ENCODE measurements at regions not wholly inside any gene's neighbourhood (a gene's known extent, or its start where the extent isn't known, plus 50 kb on each side); places are given as distances from the start of the nearest gene placed in this dataset.

- Histone ChIP-seq H3K36me3 (no peaks in the 10 kb centered on the region), H3K4me2 (no peak overlapping the region), H3K9me3 (replicated peaks in 1 of 11) (no peaks in the 10 kb centered on the region), H3K9ac (no peak overlapping the region), H3K27ac (no peak overlapping the region), H3K4me1 (no peaks in the 10 kb centered on the region), H4K20me1 (no peaks in the 10 kb centered on the region), H3K4me3 (no peak overlapping the region), H3K27me3 (no peaks in the 10 kb centered on the region)
- no peak for TF ChIP-seq Cebpa-rat (IDR thresholded peaks at IDR 0.05)
Measured at GRCh38 chr12:67524861-67525616, 123.5 kb upstream of the DYRK2 start.

GRCh38 chr12:67525617-67525884 lies 123.0 kb upstream of the DYRK2 start:
- no peak for TF ChIP-seq Cebpa-rat (IDR thresholded peaks at IDR 0.05)
- H3K9ac ChIP-seq, result no peak overlapping the region
- no peak overlapping the region for H3K4me3 ChIP-seq

GRCh38 chr12:67526129-67526528 lies 122.4 kb upstream of the DYRK2 start:
- no peak for TF ChIP-seq Cebpa-rat (IDR thresholded peaks at IDR 0.05)
- Histone ChIP-seq H4K20me1 (no peaks in the 10 kb centered on the region), H3K9me3 (replicated peaks in 1 of 11) (no peaks in the 10 kb centered on the region), H3K9ac (no peak overlapping the region), H3K4me2 (no peak overlapping the region), H3K36me3 (no peaks in the 10 kb centered on the region), H3K27ac (no peak overlapping the region), H3K4me3 (no peak overlapping the region), H3K4me1 (no peaks in the 10 kb centered on the region), H3K27me3 (no peaks in the 10 kb centered on the region)

More at GRCh38 chr12:67525617-67525884, 123.0 kb upstream of the DYRK2 start:
- no peaks in the 10 kb centered on the region for H3K27me3 ChIP-seq
- H3K36me3 ChIP-seq, result no peaks in the 10 kb centered on the region
- no peaks in the 10 kb centered on the region for H3K9me3 ChIP-seq (replicated peaks in 1 of 11)
- no peaks in the 10 kb centered on the region for H4K20me1 ChIP-seq
- no peaks in the 10 kb centered on the region for H3K4me1 ChIP-seq
- H3K27ac ChIP-seq, result no peak overlapping the region
- no peak overlapping the region for H3K4me2 ChIP-seq

- Histone ChIP-seq H3K4me2 (no peak overlapping the region), H3K4me3 (no peak overlapping the region), H3K27me3 (no peaks in the 10 kb centered on the region), H3K36me3 (no peaks in the 10 kb centered on the region), H3K9me3 (replicated peaks in 1 of 11) (no peaks in the 10 kb centered on the region), H3K4me1 (peaks cover 0 to 5% (median 0%) of the 10 kb centered on the region in 10 experiments; a peak in 1 of 20 replicates), H3K9ac (no peak overlapping the region), H3K27ac (no peak overlapping the region), H4K20me1 (no peaks in the 10 kb centered on the region)
- no peak for TF ChIP-seq Cebpa-rat (IDR thresholded peaks at IDR 0.05)
Measured at GRCh38 chr12:67531051-67531450, 117.5 kb upstream of the DYRK2 start.

- Histone ChIP-seq H3K9ac (no peak overlapping the region), H3K9me3 (replicated peaks in 1 of 11) (no peaks in the 10 kb centered on the region), H3K4me3 (no peak overlapping the region), H3K4me2 (no peak overlapping the region), H3K4me1 (peaks cover 0 to 5% (median 0%) of the 10 kb centered on the region in 10 experiments; a peak in 1 of 20 replicates), H3K36me3 (no peaks in the 10 kb centered on the region), H4K20me1 (no peaks in the 10 kb centered on the region), H3K27ac (no peak overlapping the region), H3K27me3 (no peaks in the 10 kb centered on the region)
- TF ChIP-seq Cebpa-rat (IDR thresholded peaks at IDR 0.05), result no peak
Measured at GRCh38 chr12:67531501-67531900, 117.0 kb upstream of the DYRK2 start.

GRCh38 chr12:67533159-67533558 lies 115.4 kb upstream of the DYRK2 start:
- Histone ChIP-seq H4K20me1 (no peaks in the 10 kb centered on the region), H3K36me3 (no peaks in the 10 kb centered on the region), H3K27ac (no peak overlapping the region), H3K4me1 (peaks cover 0 to 5% (median 0%) of the 10 kb centered on the region in 10 experiments; a peak in 1 of 20 replicates), H3K9ac (no peak overlapping the region), H3K4me2 (no peak overlapping the region), H3K4me3 (no peak overlapping the region), H3K9me3 (replicated peaks in 1 of 11) (no peaks in the 10 kb centered on the region), H3K27me3 (no peaks in the 10 kb centered on the region)
- no peak for TF ChIP-seq Cebpa-rat (IDR thresholded peaks at IDR 0.05)

- Histone ChIP-seq H4K20me1 (no peaks in the 10 kb centered on the region), H3K9ac (no peak overlapping the region), H3K36me3 (no peaks in the 10 kb centered on the region), H3K4me3 (no peak overlapping the region), H3K27ac (no peak overlapping the region), H3K9me3 (replicated peaks in 1 of 11) (no peaks in the 10 kb centered on the region), H3K4me1 (peaks cover 0 to 5% (median 0%) of the 10 kb centered on the region in 10 experiments; a peak in 1 of 20 replicates), H3K4me2 (no peak overlapping the region), H3K27me3 (no peaks in the 10 kb centered on the region)
- no peak for TF ChIP-seq Cebpa-rat (IDR thresholded peaks at IDR 0.05)
Measured at GRCh38 chr12:67534046-67534445, 114.5 kb upstream of the DYRK2 start.

- Histone ChIP-seq H3K4me3 (no peak overlapping the region), H3K4me2 (no peak overlapping the region), H3K27me3 (no peaks in the 10 kb centered on the region), H3K4me1 (peaks cover 0 to 5% (median 0%) of the 10 kb centered on the region in 10 experiments; a peak in 1 of 20 replicates), H3K36me3 (no peaks in the 10 kb centered on the region), H3K9ac (no peak overlapping the region), H4K20me1 (no peaks in the 10 kb centered on the region), H3K27ac (no peak overlapping the region), H3K9me3 (replicated peaks in 1 of 11) (no peaks in the 10 kb centered on the region)
- TF ChIP-seq Cebpa-rat (IDR thresholded peaks at IDR 0.05), result no peak
Measured at GRCh38 chr12:67534681-67535080, 113.9 kb upstream of the DYRK2 start.

- no peak overlapping the region for H3K27ac ChIP-seq
- no peaks in the 10 kb centered on the region for H3K9me3 ChIP-seq (replicated peaks in 1 of 11)
- no peak overlapping the region for H3K4me2 ChIP-seq
- peaks cover 0 to 5% (median 0%) of the 10 kb centered on the region in 10 experiments; a peak in 1 of 20 replicates for H3K4me1 ChIP-seq
- TF ChIP-seq Cebpa-rat (IDR thresholded peaks at IDR 0.05), result no peak
- H3K27me3 ChIP-seq, result no peaks in the 10 kb centered on the region
- H3K36me3 ChIP-seq, result no peaks in the 10 kb centered on the region
- no peaks in the 10 kb centered on the region for H4K20me1 ChIP-seq
- no peak overlapping the region for H3K4me3 ChIP-seq
- no peak overlapping the region for H3K9ac ChIP-seq
Measured at GRCh38 chr12:67535176-67535575, 113.4 kb upstream of the DYRK2 start.

GRCh38 chr12:67535971-67536370 lies 112.6 kb upstream of the DYRK2 start:
- H3K27me3 ChIP-seq, result no peaks in the 10 kb centered on the region
- H3K4me2 ChIP-seq, result no peak overlapping the region
- peaks cover 0 to 5% (median 0%) of the 10 kb centered on the region in 10 experiments; a peak in 1 of 20 replicates for H3K4me1 ChIP-seq
- no peak overlapping the region for H3K9ac ChIP-seq
- H3K9me3 ChIP-seq (replicated peaks in 1 of 11), result no peaks in the 10 kb centered on the region
- H3K36me3 ChIP-seq, result no peaks in the 10 kb centered on the region
- H4K20me1 ChIP-seq, result no peaks in the 10 kb centered on the region
- no peak overlapping the region for H3K4me3 ChIP-seq
- no peak overlapping the region for H3K27ac ChIP-seq
- no peak for TF ChIP-seq Cebpa-rat (IDR thresholded peaks at IDR 0.05)
